ENCODE measurements at regions not wholly inside any gene's neighbourhood (a gene's known extent, or its start where the extent isn't known, plus 50 kb on each side); places are given as distances from the start of the nearest gene placed in this dataset.
"Not testable (repeated sequence)": the region's sequence is repeated elsewhere in the genome, so short reads cannot be mapped to it uniquely, and the experiment has no call there.

DNA sequence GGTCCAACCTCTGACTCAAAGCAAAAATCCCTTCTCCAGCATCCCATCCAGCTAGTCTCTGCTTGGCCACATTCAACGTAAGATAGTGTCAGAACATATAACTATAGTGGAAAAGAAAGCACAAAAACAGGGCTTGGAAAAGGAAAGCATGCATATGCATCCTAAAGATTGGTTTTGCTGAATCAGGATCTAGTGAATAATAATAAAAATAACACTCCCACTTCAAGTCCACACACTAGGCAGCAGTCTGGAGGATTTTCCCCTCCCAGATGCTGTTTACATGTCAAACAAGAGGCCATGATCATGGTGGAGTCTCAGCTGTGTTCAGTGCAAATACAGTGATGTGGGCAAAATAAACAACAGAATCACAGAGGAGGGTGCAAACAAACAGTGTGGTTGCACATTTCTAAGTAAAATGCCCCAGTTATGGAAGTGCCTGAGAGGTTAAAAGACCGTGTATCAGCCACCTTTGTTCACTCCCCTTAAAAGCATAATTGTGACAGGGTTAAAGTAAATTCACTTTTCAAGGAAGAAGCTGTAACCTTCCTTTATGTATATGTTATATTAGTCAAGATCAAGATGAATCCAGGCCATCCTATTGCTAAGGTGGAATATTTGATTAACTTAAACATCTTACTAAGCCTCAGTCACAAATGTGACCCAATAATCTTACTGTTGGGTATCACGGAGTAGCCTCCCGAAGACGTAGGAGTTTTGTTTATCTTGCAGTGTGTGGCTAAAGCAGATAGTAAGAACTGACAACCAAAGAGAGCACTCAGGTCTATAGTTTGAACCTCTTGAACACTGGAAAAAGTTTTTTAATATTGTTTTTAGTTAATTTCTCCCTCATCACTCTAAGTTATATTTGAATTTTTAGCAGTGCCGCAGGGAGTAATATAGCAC lies 424.5 kb downstream of the SOX2 start:
- DNase-seq (ENCODE audit: low spot score) = no peak

DNA sequence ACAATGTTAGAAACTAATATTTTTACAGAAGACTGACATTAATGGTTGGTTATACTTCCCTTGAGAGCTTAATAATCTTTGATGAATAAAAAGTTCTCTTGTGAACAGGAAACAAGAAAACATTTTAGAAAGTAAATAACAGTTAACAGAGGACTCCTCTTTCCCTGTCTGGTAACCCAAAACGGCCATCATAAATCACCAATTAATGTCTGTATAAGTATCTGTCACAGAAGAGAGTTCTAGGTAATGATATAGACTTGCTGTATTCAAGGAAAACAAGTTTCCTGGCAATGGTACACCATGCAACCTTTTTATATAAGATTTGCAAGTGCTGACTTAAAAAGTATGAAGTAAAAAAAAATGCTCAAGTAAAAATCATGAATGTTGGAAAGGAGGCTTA lies 426.7 kb downstream of the SOX2 start:
- DNase-seq (ENCODE audit: low spot score) = no peak

DNA sequence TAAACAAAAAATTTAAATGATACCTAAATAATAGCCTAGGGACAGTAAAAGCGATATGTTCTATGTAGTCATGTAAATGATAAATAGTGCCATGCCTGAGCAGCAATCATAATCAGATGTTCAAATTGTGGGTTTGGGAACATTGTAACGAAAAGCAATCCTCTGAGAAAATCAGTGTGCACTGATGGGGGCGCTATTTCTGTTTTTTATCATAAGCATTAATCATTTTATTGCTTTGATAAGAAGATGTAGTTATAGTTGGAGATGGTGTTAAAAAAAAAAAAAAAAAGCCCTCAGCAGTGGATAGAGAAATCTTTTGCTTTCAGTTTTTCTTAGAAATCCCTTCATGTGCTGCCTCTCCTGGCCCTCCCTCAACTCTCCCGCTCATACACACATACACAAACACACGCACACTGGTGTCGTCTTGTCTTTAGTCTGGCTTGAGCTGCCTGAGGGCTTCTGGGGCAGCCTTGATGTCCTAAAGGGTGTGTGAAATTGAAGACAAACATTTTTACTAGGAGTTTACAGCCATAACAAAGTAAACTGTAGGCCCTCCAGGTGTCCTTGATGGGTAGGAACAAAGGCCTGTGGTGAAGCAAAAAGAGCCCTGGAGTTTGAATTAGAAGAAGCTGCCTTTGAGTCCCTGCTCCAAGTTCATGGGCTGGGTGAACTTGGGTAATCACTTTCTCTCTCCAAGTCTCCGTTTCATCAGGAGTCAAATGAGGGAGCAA lies 428.1 kb downstream of the SOX2 start:
- DNase-seq (ENCODE audit: low spot score) = no peak

DNA sequence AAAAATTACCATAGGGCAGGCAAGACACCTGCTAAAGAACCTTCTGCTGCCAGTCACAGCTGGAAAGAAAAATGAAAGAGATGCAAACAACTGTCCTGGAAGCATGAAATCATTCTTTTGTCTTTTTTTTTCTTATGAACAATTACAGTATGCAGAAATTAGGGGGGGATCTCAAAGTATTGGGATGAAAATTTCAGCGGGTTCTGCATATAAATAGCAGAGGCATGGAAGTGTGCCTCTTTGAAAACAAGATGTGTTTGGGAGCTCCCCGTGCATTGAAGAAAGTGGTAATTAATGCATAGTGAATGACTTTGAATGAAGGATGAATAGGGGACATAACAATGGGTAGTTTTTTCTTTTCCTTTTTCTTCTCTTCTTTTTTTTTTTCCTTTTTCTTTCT lies 431.2 kb downstream of the SOX2 start:
- no peak for DNase-seq (ENCODE audit: low spot score)

DNA sequence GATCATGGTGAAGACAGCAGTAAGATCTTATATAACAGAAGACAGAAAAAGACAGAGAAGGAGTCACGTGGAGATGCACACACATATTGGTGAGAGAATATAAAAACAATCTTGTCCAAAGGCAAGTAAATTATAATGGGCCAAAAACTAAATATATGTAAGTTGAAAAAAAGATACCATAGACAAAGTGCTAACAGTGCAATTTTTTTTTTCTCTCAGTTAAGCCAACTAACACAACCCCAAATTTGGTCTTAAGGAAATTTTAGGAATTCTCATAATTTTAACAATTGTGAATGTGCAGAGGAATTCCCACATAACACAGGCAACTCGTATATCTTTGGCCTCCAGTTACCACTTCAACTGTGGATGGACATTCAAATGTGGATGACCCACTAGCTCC lies 432.2 kb downstream of the SOX2 start:
- DNase-seq (ENCODE audit: low spot score) = no peak

DNA sequence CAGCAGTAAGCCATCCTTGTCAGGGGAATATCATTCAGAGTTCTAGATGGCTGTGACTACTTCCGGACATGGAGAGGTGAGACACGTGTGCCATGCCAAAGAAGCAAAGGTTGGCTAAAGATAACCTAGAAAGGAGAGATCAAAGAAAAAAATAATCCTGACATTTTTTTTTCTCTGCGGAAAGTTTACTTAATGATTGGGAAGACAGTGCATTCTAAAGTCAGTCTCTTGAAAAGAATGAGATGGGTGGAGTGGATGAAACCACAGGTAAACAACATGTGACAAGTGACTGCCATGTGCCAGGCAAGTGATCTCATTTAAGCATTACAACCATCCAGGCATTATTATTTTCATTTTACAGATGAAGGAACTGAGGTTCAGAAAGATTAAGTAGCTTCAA lies 436.6 kb downstream of the SOX2 start:
- DNase-seq (ENCODE audit: low spot score) = no peak

DNA sequence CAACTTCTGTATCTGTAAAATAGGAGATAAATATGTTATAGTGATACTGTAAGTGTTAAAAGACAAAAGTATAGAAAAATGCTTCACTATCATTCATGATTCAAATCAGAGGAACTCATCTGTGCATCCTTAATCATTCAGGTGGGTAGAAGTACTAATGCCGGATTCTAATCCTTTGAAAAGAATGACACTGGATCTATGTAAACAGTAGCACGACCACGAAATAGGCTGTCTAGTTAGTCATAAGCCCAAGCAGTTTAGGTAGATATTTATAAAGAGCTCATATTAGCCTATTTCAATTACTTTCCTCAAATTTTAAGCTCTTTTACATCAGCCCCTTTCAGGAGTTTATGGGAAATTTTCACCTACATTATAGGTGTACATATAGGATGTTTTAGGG lies 437.9 kb downstream of the SOX2 start:
- no peak for DNase-seq (ENCODE audit: low spot score)

DNA sequence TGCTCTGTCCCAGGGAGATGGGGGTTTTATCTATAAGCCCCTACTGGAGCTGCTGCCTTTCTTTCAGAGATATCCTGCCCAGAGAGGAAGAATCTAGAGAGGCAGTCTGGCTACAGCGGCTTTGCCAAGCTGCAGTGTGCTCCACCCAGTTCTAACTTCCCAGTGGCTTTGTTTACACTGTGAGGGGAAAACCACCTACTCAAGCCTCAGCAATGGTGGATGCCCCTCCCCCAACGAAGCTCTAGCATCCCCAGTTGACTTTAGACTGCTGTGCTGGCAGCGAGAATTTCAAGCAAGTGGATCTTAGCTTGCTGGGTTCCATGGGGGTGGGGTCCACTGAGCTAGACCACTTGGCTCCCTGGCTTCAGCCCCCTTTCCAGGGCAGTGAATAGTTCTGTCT lies 444.6 kb downstream of the SOX2 start:
- not testable (repeated sequence) for DNase-seq (ENCODE audit: low spot score)

DNA sequence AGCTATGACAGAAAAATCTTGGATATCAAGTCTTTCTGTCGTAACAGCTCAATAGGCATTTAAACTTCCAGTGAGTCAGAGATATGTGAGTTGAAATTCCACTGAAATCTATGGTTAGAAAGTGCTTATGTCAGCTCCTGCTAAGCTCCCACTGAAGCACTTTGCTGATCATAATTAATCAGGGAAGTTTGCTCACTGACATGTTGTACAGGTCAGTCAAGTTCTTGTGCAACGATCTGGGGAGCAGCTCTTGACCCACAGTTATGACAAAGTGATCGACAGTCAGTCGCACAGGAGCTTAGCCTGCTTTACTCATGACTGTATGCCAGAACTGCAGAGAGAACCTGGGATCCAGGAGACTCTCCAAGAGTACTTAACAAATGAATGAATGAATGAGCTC lies 453.5 kb downstream of the SOX2 start:
- DNase-seq (ENCODE audit: low spot score) = no peak

DNA sequence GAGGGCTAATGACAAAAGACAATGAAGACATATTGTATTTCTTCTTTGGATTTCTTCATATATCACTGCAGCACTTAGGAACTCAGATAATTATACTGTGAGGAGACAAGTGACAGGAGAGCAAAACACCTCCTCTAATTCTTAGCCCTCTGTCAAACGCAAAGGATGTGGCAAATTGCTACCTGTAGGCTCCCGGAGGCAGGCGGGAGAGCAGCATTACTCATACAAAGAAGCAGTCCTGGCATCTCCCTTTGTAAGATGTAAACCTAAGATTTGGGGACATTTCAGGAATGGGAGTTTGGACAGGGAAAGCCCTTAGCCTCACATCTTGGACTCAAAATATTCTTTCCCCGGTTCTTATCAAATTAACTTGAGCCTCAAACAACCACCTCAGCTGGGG lies 460.8 kb downstream of the SOX2 start:
- DNase-seq (ENCODE audit: low spot score) = no peak

DNA sequence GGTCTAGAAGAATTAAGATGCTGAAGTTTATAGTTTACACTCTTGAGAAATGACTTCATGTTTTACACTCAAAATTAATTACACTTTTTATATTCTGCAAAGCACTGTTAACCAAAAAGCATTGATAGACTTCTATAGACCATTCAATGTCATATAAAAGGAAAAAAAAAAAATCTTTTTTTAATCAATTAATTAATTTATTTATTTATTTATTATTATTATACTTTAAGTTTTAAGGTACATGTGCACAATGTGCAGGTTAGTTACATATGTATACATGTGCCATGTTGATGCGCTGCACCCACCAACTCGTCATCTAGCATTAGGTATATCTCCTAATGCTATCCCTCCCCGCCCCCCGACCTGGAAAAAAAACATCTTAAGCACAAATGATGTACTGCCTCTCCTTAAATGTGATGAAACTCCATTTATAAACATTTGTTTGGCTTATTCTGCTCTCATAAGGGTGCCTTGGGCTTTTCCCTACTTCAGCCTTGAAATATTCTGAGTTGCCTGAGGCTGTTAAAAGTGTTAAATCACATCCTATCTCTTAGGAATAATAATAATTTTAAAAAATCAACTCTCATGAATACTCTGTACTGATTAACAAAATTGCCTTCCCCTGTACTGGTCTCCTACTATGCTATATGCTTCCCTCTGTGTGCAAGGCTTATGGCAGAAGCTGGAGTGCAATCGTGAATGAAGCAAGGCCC lies 466.9 kb downstream of the SOX2 start:
- no peak for DNase-seq (ENCODE audit: low spot score)

DNA sequence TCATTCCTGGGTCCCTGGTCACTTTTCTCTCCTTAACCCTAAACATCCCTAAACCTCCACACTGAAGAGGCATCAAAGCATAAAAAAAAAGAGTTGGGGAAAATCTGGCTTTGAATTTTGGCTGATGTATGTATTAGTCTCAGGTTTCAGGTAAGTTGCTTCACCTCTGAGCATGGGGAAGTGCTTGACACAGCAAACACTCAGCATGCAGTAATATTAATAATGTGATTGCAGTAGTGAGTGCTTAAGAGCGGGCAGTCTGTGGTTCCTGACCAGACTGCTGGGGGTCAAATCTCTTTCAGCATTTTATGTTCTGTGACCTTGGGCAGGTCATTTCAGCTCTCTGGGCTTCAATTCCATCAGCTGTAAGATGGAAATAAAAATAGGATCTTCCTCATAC lies 467.9 kb downstream of the SOX2 start:
- no peak for DNase-seq (ENCODE audit: low spot score)

DNA sequence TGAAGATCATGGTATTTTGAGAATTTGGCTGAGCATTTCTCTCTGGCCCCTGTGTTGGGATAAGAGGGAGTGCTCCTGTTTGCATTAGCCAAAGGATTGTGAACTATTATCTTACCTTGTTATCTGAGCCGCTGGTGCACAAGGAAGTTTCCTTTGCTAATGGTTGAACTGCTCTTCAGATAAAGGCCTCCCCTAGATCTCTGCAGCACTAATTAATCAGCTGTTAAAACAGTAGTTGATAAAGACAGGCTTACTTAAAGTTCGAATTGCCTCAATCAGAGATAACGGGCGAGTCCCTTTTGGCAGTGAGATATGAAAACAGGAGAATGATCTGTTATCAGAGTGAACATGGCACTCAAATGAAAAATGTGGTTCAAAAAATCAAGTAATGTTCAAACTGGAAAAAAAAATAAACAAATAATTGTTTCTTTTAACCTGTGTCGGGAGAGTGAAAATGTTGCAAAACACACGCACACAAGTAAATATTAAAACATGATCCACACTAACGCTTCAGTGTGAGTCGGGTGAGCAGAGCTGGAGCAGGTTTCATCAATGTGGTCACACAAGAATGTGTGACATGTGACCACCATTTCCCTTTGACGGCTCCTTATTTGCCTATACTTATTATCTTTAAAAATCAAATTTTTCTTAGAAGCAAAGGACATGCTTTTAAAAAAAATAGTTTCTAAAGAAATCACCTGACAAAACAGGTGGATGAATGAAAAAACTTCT lies 469.1 kb downstream of the SOX2 start:
- DNase-seq (ENCODE audit: low spot score) = no peak

DNA sequence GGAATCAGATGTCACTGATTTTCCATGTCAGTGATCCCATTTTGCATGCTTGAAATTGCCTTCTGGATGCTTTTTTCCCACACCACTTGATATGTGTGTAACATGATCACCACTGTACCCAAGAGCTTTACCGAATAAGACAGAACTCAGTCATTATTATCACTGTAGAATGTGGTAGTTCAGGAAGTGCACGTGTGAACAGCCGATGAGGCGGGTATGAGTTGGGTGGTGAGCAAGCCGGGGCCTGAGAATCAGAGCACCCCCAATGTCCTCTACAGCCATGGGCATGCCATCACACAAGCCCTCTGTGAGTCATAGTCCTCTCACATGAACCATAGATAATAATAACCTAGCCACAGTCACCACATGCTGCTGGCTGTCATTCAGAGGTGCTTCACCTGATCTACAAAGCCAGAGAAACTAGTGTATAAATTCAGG lies 470.8 kb downstream of the SOX2 start:
- DNase-seq (ENCODE audit: low spot score) = no peak

DNA sequence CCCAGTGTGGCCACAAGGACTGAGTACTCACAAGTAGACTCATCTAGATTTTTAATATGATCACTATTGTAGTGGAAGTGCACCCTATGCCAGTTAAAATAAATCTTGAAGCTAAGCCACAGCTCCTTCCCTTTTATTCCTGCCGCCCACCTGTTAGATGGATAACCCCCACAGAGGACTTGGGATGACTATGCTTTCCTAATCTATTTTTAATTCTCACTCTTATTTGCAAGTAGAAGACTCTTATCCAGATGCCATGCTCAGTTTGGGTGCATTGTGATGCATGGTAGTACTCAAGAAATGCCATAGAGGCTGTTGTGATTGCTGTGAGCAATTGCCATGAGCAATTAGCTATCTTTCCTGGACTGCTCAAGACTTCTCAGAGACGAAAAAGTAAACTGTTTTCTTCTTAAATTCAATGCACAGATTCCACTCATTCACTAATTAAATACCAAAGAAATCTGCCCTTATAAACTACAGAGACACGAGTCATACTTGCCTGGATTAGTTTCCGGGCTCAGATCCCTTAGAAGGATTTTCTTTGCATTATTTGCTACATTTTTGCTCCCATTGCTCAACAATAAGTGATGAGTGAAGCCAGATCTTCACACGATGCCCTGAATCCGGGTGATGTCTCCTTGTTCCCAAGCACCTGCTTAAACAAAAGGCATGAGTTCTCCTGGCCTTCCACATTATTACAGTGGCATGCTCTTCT lies 472.1 kb downstream of the SOX2 start:
- DNase-seq (ENCODE audit: low spot score) = no peak

DNA sequence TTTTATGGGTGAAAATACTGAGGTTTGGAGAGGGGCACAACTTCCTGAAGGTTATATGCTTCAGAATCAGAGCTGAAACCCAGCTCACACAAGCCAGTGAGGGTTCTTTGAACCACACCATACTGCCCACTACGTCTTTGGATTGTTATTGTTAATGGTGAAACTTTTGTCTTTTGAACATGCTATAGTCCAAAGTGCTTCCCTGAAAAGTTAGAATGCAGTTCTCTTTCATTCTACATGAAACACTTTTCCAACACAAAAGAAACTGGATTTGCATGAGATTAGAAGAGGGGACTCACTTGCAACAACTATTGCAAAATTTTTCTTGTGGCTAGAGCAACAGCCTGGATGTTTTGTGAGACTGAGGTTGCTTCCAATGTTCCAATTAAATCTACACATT lies 473.6 kb downstream of the SOX2 start:
- DNase-seq (ENCODE audit: low spot score) = no peak

DNA sequence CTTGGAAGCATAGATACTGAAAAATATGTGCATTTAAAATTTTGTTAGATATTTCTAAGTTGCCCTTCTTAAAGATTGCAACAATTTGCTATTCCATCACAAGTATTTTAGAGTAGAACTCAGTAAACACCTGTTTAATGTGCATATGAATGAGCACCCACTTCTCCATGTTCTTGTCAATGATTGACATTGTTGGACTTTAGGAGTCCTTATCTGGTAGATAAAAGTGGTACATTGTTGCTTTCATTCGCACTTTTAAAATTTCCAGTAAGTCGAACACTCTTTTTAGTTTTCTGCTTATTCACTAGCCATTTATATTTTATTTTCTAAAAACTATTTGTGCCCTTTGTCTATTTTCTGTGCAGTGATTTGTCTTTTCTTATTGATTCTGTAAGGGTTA lies 478.3 kb downstream of the SOX2 start:
- no peak for DNase-seq (ENCODE audit: low spot score)

DNA sequence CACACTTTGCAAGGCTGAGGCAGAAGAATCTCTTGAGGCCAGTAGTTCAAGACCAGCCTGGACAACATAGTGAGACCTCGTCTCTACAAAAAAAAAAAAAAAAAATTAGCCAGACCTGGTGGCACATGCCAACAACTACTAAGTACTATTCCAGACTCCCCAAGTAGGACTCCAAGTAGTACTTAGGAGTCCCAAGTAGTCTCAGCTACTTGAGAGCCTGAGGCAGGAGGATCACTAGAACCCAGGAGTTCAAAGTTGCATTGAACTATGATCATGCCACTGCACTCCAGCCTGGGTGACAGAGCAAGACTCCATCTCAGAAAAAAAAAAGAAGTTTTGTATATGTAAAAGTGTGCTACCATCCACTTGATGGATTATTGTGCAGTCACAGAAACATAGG lies 486.6 kb downstream of the SOX2 start:
- no peak for DNase-seq (ENCODE audit: low spot score)

DNA sequence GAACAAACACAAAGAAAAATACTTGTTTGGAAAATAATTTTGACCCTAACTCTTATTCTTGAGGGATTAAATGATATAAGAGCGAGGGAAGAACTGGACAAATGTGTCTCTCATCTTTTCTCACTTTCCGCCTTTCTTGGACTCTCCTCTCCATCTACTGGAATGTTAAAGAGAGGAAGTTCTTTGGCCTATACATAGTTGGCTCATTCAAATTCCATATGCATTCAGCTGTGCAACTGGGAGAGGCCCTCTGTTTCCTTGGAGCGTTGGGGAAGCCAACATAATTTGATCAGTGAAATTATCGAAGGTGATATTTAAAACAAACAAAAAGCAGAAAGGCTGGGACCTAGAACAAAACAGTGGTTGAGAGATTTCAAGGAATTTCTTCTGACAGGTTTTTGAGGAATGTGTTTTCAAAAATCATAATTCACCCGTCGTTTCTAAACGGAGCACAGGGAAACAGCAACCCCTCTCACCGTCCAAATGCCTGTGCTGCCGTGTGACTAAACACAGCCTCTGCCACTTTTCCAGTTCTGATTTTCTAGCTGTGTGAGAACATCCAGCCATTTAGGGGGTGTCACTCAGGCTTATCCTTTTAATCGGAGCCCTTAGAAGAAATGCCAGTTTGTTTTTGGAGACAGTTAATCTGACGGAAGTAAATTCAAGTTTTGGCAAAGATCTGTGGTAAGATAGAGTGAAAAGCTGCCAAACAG lies 489.9 kb downstream of the SOX2 start:
- no peak for DNase-seq (ENCODE audit: low spot score)

DNA sequence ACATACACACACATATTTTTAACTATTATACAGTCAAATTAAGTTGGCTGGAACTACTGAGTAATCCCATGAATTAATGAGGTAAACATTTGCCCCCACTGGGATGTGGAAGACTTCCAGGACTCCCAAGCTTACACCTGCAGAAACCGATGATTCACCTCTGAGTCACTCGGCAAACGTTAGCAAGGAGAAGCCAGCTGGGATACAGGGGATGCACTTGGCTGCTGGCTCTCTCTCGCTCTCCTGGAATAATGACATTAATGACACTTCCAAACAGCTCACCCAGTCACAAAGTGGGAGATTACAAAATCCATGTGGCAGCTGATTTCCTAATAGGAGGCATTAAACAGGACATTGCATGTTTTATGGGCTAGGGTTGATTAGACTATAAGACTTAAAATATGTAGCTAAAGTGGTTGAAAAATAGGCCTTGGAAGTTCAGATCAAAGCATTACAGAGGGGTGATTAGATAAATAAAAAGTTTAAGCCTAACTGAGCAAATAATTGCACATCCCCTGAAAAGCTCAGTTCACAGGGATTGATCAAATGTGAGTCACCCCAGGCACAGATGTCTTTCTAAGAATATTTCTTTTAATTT lies 500.9 kb downstream of the SOX2 start:
- DNase-seq (ENCODE audit: low spot score) = no peak

Data from hematopoietic multipotent progenitor cell treated with erythropoietin and hydrocortisone succinate and interleukin-3 and kit ligand, for 17 days (in vitro differentiated cells).